H54 (cell line): ENCODE measurements at regions not wholly inside any gene's neighbourhood (a gene's known extent, or its start where the extent isn't known, plus 50 kb on each side); places are given as distances from the start of the nearest gene placed in this dataset.

ENCODE experiments used
- DNase-seq: peaks from one replicate; pipeline ENCODE4 v3.0.0; 2011; ENCODE audit warnings: low spot score, mixed read lengths; ENCODE audit not compliant: insufficient read length
- FAIRE-seq: peaks from 3 replicates; lab custom pipeline; 2011; peaks lifted over from hg19 to GRCh38; lab: Jason Lieb, UNC
- POLR2A ChIP-seq: IDR thresholded peaks from 2 replicates; pipeline ENCODE4 v1.6.1; 2011; ENCODE audit warnings: low read depth, mild to moderate bottlenecking, low read length

GRCh38 chr10:4048236-4048864, 263.3 kb upstream of the KLF6 start:
- no peak for DNase-seq
- TF ChIP-seq POLR2A = no peak
- FAIRE-seq = no peak

GRCh38 chr10:4046712-4047354, 261.8 kb upstream of the KLF6 start:
- no peak for FAIRE-seq
- DNase-seq = no peak
- TF ChIP-seq POLR2A = no peak

GRCh38 chr10:4046030-4046429, 261.0 kb upstream of the KLF6 start:
- TF ChIP-seq POLR2A = no peak
- FAIRE-seq = no peak
- DNase-seq = no peak

GRCh38 chr10:4043897-4044665, 259.1 kb upstream of the KLF6 start:
- DNase-seq = no peak
- FAIRE-seq = no peak
- no peak for TF ChIP-seq POLR2A

GRCh38 chr10:4041635-4042034, 256.6 kb upstream of the KLF6 start:
- TF ChIP-seq POLR2A = no peak
- FAIRE-seq = no peak
- no peak for DNase-seq

- TF ChIP-seq POLR2A = no peak
- FAIRE-seq (no peak), DNase-seq (no peak)
Observed at GRCh38 chr10:4038000-4038399, 253.0 kb upstream of the KLF6 start.

- DNase-seq (no peak), FAIRE-seq (no peak)
- no peak for TF ChIP-seq POLR2A
Observed at GRCh38 chr10:4035599-4035945, 250.6 kb upstream of the KLF6 start.

- no peak for TF ChIP-seq POLR2A
- FAIRE-seq (peak; percentile 58), DNase-seq (peak; percentile 4)
Observed at GRCh38 chr10:4034907-4035598, 250.0 kb upstream of the KLF6 start.

GRCh38 chr10:4033341-4033896, 248.4 kb upstream of the KLF6 start:
- DNase-seq (no peak), FAIRE-seq (no peak)
- TF ChIP-seq POLR2A = no peak

- FAIRE-seq (no peak), DNase-seq (no peak)
- TF ChIP-seq POLR2A = no peak
Observed at GRCh38 chr10:4029866-4030265, 244.9 kb upstream of the KLF6 start.

- TF ChIP-seq POLR2A = no peak
- no peak for DNase-seq
- no peak for FAIRE-seq
Observed at GRCh38 chr10:4028854-4029583, 244.0 kb upstream of the KLF6 start.

- DNase-seq (no peak), FAIRE-seq (no peak)
- no peak for TF ChIP-seq POLR2A
Observed at GRCh38 chr10:4028027-4028471, 243.0 kb upstream of the KLF6 start.

- no peak for TF ChIP-seq POLR2A
- no peak for DNase-seq
- FAIRE-seq = no peak
Observed at GRCh38 chr10:4025339-4025738, 240.3 kb upstream of the KLF6 start.
